Activated CD4-positive, alpha-beta T cell treated with anti-CD3 and anti-CD28 coated beads for 36 hours (primary cell): ENCODE measurements at regions not wholly inside any gene's neighbourhood (a gene's known extent, or its start where the extent isn't known, plus 50 kb on each side); places are given as distances from the start of the nearest gene placed in this dataset.

Source experiments
- ATAC-seq: fragments of 200-7000 bp; cut with Tn5 transposase; one replicate; pipeline ENCODE4 v1.10.0; 2021; ENCODE audit warnings: mild to moderate bottlenecking, moderate library complexity
- CTCF ChIA-PET: fragments of 350-600 bp; sonication (Branson Sonifier 250); formaldehyde crosslinking; loops from one replicate; lab custom pipeline; 2021; ENCODE audit warnings: antibody characterized with exemption; lab: Charles Lee
- POLR2A ChIA-PET: fragments of 350-600 bp; sonication (Branson Sonifier 250); formaldehyde crosslinking; loops from one replicate; lab custom pipeline; 2021; ENCODE audit warnings: antibody characterized with exemption, inconsistent platforms; lab: Charles Lee
- DNase-seq: peaks from one replicate; pipeline ENCODE4 v3.0.0-alpha.2; 2020
- H3K27ac Mint-ChIP-seq: one replicate; pipeline ENCODE4 v1.8.0; 2021; ENCODE audit warnings: mixed read lengths
- H3K27me3 Mint-ChIP-seq: one replicate; pipeline ENCODE4 v1.8.0; 2021; ENCODE audit warnings: mixed read lengths
- H3K36me3 Mint-ChIP-seq: one replicate; pipeline ENCODE4 v1.8.0; 2021; ENCODE audit warnings: low read depth, mixed read lengths
- H3K4me1 Mint-ChIP-seq: one replicate; pipeline ENCODE4 v1.8.0; 2021; ENCODE audit warnings: mixed read lengths
- H3K4me3 Mint-ChIP-seq: one replicate; pipeline ENCODE4 v1.8.0; 2021; ENCODE audit warnings: mild to moderate bottlenecking, moderate library complexity, mixed read lengths
- H3K9me3 Mint-ChIP-seq: one replicate; pipeline ENCODE4 v1.8.0; 2021; ENCODE audit warnings: low read depth, mixed read lengths
- intact Hi-C, 2 experiments: fragments of 100-400 bp; cut with DNase I in 1 of 2; cut with micrococcal nuclease in 1 of 2; formaldehyde crosslinking; loops; one replicate each; pipeline versions ENCODE4 v1.14.2 to v1.15.1; 2022 to 2024; cut with DNase I, micrococcal nuclease

DNA sequence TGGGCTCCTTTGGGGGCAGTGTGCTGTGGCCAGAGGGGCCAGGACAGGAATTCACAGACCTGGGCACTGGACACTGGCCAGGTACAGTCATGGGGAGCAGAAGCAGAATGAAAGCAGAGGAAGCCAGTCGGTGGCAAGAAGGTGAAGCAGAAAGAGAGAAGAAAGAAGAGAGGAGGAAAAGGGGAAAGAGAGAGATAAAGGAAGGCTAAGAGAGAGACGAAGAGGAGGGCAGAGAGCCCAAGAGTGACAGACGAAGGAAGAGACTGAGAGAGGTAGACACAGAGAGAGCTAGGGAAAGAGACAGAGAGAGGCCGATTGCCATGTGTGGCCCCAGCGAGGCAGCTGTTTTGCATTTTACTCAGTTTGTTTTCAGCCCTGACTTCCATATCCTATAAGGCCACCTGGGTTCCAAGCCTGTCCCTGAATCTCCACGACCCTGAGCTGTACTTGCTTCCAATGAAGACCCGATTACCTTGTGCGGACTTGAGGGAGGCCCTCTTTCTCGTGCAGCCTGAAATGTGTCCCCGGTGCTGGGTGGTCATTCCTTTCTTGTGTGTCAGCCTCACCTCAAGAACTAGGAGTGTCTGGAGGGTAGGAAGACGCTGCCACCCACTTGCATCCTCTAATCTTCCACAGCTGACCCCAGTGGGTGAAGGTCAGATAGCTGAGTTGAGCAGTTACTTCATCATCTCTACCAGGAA, 73.9 kb downstream of the LSM3 start:
- DNase-seq (no peak), ATAC-seq (no peak)
- no peaks in the 10 kb centered on the region for H3K27me3 Mint-ChIP-seq
- intact Hi-C loops, result no loop called here
- H3K4me1 Mint-ChIP-seq, result no peaks in the 10 kb centered on the region
- H3K36me3 Mint-ChIP-seq, result no peaks in the 10 kb centered on the region
- H3K27ac Mint-ChIP-seq, result no peak overlapping the region
- H3K4me3 Mint-ChIP-seq, result no peak overlapping the region
- H3K9me3 Mint-ChIP-seq, result no peaks in the 10 kb centered on the region
- POLR2A ChIA-PET, result no interaction called here
- CTCF ChIA-PET, result interaction anchor here (0.8 to 2.5 kb wide), 3 partner anchors 9 to 99 kb away, joined by 3 to 6 read pairs (median 3); no protein-coding TSS in a partner anchor

GRCh38 chr3:14253022-14253706, 74.5 kb downstream of the LSM3 start:
- DNase-seq (no peak), ATAC-seq (no peak)
- H3K4me3 Mint-ChIP-seq, result no peak overlapping the region
- no peaks in the 10 kb centered on the region for H3K9me3 Mint-ChIP-seq
- no peaks in the 10 kb centered on the region for H3K27me3 Mint-ChIP-seq
- intact Hi-C loops, result no loop called here
- ChIA-PET CTCF (interaction anchor here (0.8 to 2.5 kb wide), 2 partner anchors 8 to 100 kb away, joined by 3 to 6 read pairs; no protein-coding TSS in a partner anchor), POLR2A (interaction anchor here (0.5 kb wide), 1 partner anchor 62 kb away, joined by 4 read pairs; no protein-coding TSS in a partner anchor)
- H3K27ac Mint-ChIP-seq, result no peak overlapping the region
- no peaks in the 10 kb centered on the region for H3K36me3 Mint-ChIP-seq
- H3K4me1 Mint-ChIP-seq, result no peaks in the 10 kb centered on the region

- intact Hi-C loops, result no loop called here
- Mint-ChIP-seq H3K27me3 (no peaks in the 10 kb centered on the region), H3K4me3 (no peak overlapping the region), H3K27ac (no peak overlapping the region), H3K36me3 (no peaks in the 10 kb centered on the region), H3K9me3 (no peaks in the 10 kb centered on the region), H3K4me1 (no peaks in the 10 kb centered on the region)
- CTCF ChIA-PET, result interaction anchor here (2.5 kb wide), 1 partner anchor 8 kb away, joined by 6 read pairs; no protein-coding TSS in a partner anchor
- POLR2A ChIA-PET, result no interaction called here
- DNase-seq (no peak), ATAC-seq (no peak)
Observed at GRCh38 chr3:14253707-14254382, 75.2 kb downstream of the LSM3 start.

DNA sequence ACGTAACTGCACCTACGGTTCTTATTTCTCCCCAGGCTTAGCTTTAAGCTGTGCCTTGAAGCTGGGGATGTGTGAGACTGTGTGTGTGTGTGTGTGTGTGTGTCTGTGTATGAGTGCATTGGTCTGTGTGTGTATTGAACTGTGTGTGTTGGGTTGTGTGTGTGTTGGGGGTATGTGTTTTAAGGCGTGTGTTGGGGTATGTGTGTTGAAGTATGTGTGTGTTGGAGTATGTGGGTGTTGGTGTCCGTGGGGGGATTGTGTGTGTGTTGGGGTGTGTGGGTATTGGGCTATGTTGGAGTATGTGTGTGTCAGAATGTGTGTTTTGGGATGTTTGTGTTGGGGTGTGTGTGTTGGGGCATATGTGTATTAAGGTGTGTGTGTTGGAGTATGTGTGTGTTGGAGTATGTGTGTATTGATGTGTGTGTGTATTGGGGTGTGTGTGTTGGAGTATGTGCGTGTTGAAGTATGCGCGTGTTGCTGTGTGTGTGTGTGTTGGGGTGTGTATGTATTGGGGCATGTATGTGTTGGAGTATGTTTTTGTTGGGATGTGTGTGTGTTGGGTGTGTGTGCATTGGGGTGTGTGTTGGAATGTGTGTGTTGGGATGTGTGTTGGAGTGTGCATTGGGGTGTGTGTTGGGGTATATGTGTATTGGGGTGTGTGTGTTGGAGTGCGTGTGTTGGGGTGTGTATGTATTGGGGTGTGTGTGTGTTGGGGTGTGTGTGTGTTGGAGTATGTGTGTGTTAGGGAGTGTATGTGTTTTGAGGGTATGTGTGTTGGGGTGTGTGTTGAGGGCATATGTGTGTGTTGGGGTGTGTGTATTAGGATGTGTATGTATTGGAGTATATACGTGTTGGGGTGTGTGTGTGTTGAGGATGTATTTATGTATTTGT, 76.4 kb downstream of the LSM3 start:
- no peak for ATAC-seq
- H3K27me3 Mint-ChIP-seq, result no peaks in the 10 kb centered on the region

DNA sequence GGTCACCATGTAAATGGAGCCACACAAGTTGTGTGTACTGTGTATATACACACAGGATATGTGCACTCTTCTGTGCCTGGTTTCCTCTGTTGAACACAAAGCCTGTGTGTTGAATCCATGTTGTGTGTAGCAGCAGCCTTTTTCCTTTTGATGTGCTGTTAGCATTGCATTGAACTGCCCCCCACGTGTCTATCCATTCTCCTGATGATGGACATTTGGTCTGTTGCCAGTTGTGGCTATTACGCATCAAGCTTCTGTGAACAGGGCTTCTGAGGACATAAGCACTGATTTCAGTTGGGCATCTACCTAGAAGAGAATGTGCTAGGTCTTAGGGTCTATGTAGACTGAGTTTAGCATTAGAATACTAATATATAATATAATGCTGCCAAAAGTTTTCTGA, 77.4 kb downstream of the LSM3 start:
- Mint-ChIP-seq H3K27me3 (no peaks in the 10 kb centered on the region), H3K36me3 (no peaks in the 10 kb centered on the region), H3K27ac (no peak overlapping the region), H3K4me3 (no peak overlapping the region), H3K4me1 (no peaks in the 10 kb centered on the region), H3K9me3 (no peaks in the 10 kb centered on the region)
- ChIA-PET CTCF (interaction anchor here (0.6 to 1.6 kb wide), 2 partner anchors 62 to 212 kb away, joined by 3 to 4 read pairs; no protein-coding TSS in a partner anchor), POLR2A (no interaction called here)
- DNase-seq (no peak), ATAC-seq (no peak)
- intact Hi-C loops, result no loop called here

More for the DNA sequence above, 76.4 kb downstream of the LSM3 start:
- no peaks in the 10 kb centered on the region for H3K9me3 Mint-ChIP-seq
- no peaks in the 10 kb centered on the region for H3K4me1 Mint-ChIP-seq
- POLR2A ChIA-PET, result no interaction called here
- CTCF ChIA-PET, result interaction anchor here (0.6 kb wide), 1 partner anchor 139 kb away, joined by 3 read pairs; no protein-coding TSS in a partner anchor
- intact Hi-C loops, result no loop called here
- H3K27ac Mint-ChIP-seq, result no peak overlapping the region
- no peak overlapping the region for H3K4me3 Mint-ChIP-seq
- no peak for DNase-seq
- H3K36me3 Mint-ChIP-seq, result no peaks in the 10 kb centered on the region

DNA sequence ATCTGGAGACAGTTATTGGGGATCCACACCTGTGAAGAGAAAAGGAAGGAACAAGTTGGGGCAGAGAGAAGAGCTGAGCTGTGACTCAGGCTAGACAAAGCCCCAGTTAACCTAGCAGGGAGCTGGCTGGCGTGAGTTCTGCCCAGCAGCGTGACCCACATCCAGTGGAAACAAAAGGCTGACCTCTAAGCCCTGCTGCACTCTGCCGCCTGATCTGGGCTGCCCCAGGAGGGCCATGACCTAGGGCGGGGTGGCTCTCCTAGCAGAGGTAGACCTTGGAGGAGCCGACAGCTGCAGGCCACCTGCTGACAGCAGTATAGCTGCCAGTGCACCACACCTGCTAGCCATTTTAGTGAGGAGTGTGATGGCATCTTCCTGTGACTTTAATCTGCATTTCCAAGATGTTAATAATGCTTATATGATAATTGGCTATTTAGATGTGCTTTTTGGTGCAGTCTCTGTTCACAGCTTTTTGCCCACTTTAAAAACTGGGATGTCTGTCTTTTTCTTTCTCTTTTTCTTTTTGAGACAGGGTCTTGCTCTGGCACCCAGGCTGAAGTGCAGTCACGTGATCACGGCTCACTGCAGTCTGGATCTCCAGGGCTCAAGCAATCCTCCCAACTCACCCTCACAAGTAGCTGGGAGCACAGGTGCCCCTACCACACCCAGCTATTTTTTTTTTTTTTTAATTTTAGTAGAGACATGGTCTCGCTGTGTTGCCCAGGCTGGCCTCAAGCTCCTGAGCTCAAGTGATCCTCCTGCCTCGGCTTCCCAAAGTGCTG, 78.1 kb downstream of the LSM3 start:
- no peaks in the 10 kb centered on the region for H3K36me3 Mint-ChIP-seq
- intact Hi-C loops, result no loop called here
- no peaks in the 10 kb centered on the region for H3K27me3 Mint-ChIP-seq
- no peak for DNase-seq
- H3K4me3 Mint-ChIP-seq, result no peak overlapping the region
- H3K4me1 Mint-ChIP-seq, result no peaks in the 10 kb centered on the region
- ChIA-PET CTCF (interaction anchor here (0.6 to 1.6 kb wide), 4 partner anchors 51 to 212 kb away, joined by 3 to 5 read pairs (median 4); no protein-coding TSS in a partner anchor), POLR2A (no interaction called here)
- no peak overlapping the region for H3K27ac Mint-ChIP-seq
- no peaks in the 10 kb centered on the region for H3K9me3 Mint-ChIP-seq
- ATAC-seq, result no peak

- Mint-ChIP-seq H3K27ac (no peak overlapping the region), H3K4me3 (no peak overlapping the region), H3K36me3 (no peaks in the 10 kb centered on the region), H3K27me3 (no peaks in the 10 kb centered on the region), H3K4me1 (no peaks in the 10 kb centered on the region), H3K9me3 (no peaks in the 10 kb centered on the region)
- DNase-seq (no peak), ATAC-seq (no peak)
- CTCF ChIA-PET, result interaction anchor here (0.7 to 3.0 kb wide), 6 partner anchors 20 to 276 kb away, joined by 3 to 19 read pairs (median 3); no protein-coding TSS in a partner anchor
- intact Hi-C loops, result no loop called here
- POLR2A ChIA-PET, result no interaction called here
Observed at GRCh38 chr3:14258906-14259904, 80.6 kb downstream of the LSM3 start.

DNA sequence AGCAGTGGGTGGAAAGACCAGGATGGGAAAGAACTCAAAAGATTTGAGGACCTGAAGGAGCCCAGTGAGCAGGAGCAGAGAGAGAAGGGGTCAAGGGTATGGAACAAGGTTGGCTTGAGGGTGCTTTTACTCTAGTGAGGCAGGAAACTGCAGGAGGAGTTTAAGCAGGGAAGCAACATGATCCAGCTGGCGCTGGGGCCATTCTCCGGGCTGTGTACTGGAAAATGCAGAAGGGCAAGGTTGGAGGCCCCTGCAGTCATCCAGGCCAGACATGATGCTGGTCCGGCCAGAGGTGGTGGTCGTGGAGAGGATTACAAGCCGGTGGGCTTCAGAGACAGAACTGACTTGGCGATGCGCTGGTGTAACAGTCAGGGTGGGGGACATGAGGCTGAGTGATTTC, 81.8 kb downstream of the LSM3 start:
- no peaks in the 10 kb centered on the region for H3K9me3 Mint-ChIP-seq
- no peaks in the 10 kb centered on the region for H3K27me3 Mint-ChIP-seq
- ChIA-PET CTCF (interaction anchor here (0.6 to 3.0 kb wide), 13 partner anchors 8 to 285 kb away, joined by 3 to 19 read pairs (median 4); no protein-coding TSS in a partner anchor), POLR2A (no interaction called here)
- H3K27ac Mint-ChIP-seq, result no peak overlapping the region
- no peaks in the 10 kb centered on the region for H3K36me3 Mint-ChIP-seq
- H3K4me1 Mint-ChIP-seq, result no peaks in the 10 kb centered on the region
- no peak overlapping the region for H3K4me3 Mint-ChIP-seq
- DNase-seq (no peak), ATAC-seq (no peak)
- intact Hi-C loops, result loop anchor here (2.0 to 10.0 kb wide), 3 partner anchors 200 to 366 kb away; no protein-coding TSS in a partner anchor

GRCh38 chr3:14261229-14261628, 82.6 kb downstream of the LSM3 start:
- POLR2A ChIA-PET, result no interaction called here

More at GRCh38 chr3:14261229-14261628, 82.6 kb downstream of the LSM3 start:
- DNase-seq (peak; percentile 87), ATAC-seq (peak; percentile 85)
- Mint-ChIP-seq H3K36me3 (no peaks in the 10 kb centered on the region), H3K4me1 (no peaks in the 10 kb centered on the region), H3K27me3 (no peaks in the 10 kb centered on the region), H3K9me3 (no peaks in the 10 kb centered on the region), H3K27ac (no peak overlapping the region), H3K4me3 (no peak overlapping the region)
- CTCF ChIA-PET, result interaction anchor here (0.6 to 3.0 kb wide), 22 partner anchors 9 to 366 kb away, joined by 3 to 19 read pairs (median 3); no protein-coding TSS in a partner anchor
- intact Hi-C loops, result loop anchor here (1.0 to 10.0 kb wide), 6 partner anchors 58 to 366 kb away; no protein-coding TSS in a partner anchor
